Testis (tissue), 2 donors: ENCODE measurements at regions not wholly inside any gene's neighbourhood (a gene's known extent, or its start where the extent isn't known, plus 50 kb on each side); places are given as distances from the start of the nearest gene placed in this dataset.

Source experiments
- DNase-seq: peaks from one replicate; pipeline ENCODE4 v3.0.0-alpha.2; 2019
- H3K27ac ChIP-seq, 2 donors: fragments of 200-600 bp; sonication (generic); one replicate each; pipeline ENCODE4 v1.5.1; 2019
- H3K27me3 ChIP-seq: fragments of 200-600 bp; sonication (generic); one replicate; pipeline ENCODE4 v1.5.1; 2019
- H3K36me3 ChIP-seq: fragments of 200-600 bp; sonication (generic); one replicate; pipeline ENCODE4 v1.5.1; 2017; ENCODE audit warnings: low read depth; ENCODE audit errors: missing control alignments
- H3K4me1 ChIP-seq: fragments of 200-600 bp; sonication (generic); one replicate; pipeline ENCODE4 v1.5.1; 2019
- H3K4me3 ChIP-seq, 2 donors: fragments of 200-600 bp; sonication (generic); one replicate each; pipeline ENCODE4 v1.5.1; 2017 to 2019
- H3K9me3 ChIP-seq: fragments of 200-600 bp; sonication (generic); one replicate; pipeline ENCODE4 v1.5.1; 2017
- CTCF ChIP-seq, 3 experiments: fragments of 450-650 bp in 2 of 3; fragments of 200-600 bp in 1 of 3; sonication (generic) in 1 of 3; IDR thresholded peaks; one replicate each; pipeline ENCODE4 v1.5.1; 2016 to 2019; ENCODE audit warnings: antibody characterized with exemption in 3 of 3, mild to moderate bottlenecking in 2 of 3, moderate library complexity in 1 of 3
- POLR2A ChIP-seq: fragments of 450-650 bp; IDR thresholded peaks from one replicate; pipeline ENCODE4 v1.6.1; 2017; ENCODE audit warnings: antibody characterized with exemption, mild to moderate bottlenecking, moderate library complexity
- WGBS, 2 donors: methylation state at CpG; one replicate each; pipeline ENCODE4 v1.1.5; 2018; 5-methylcytosine and 5-hydroxymethylcytosine counted together
- intact Hi-C: fragments of 100-400 bp; cut with DNase I; formaldehyde crosslinking; loops from one replicate; pipeline ENCODE4 v1.15.1; 2023; ENCODE audit warnings: low total_unique reads

GRCh38 chr1:234920843-234921140, 207.8 kb downstream of the TOMM20 start:
- Histone ChIP-seq H3K9me3 (no peaks in the 10 kb centered on the region), H3K27ac (no peak overlapping the region), H3K36me3 (no peaks in the 10 kb centered on the region), H3K4me1 (peaks cover 25% of the 10 kb centered on the region), H3K4me3 (no peak overlapping the region), H3K27me3 (no peaks in the 10 kb centered on the region)
- DNase-seq = no peak
- WGBS, 2 donors = 66 to 72% methylated on average over 4 of the region's 4 CpGs
- TF ChIP-seq CTCF (IDR thresholded peaks at IDR 0.05) (no peak), POLR2A (no peak)
- intact Hi-C loops = no loop called here

- intact Hi-C loops = no loop called here
- H3K27me3 ChIP-seq = no peaks in the 10 kb centered on the region
- no peaks in the 10 kb centered on the region for H3K36me3 ChIP-seq
- no peak overlapping the region for H3K4me3 ChIP-seq
- no peaks in the 10 kb centered on the region for H3K9me3 ChIP-seq
- peak overlapping the region in 1 of 2 donors; percentile 64 for H3K27ac ChIP-seq
- 78 to 82% methylated on average over 8 of the region's 8 CpGs for WGBS, 2 donors
- peaks cover 24% of the 10 kb centered on the region for H3K4me1 ChIP-seq
- DNase-seq = no peak
- TF ChIP-seq POLR2A = no peak
- no peak for TF ChIP-seq CTCF (IDR thresholded peaks at IDR 0.05)
Observed at GRCh38 chr1:234920136-234920842, 208.3 kb downstream of the TOMM20 start.

- Histone ChIP-seq H3K27me3 (no peaks in the 10 kb centered on the region), H3K4me1 (peaks cover 24% of the 10 kb centered on the region), H3K36me3 (no peaks in the 10 kb centered on the region), H3K27ac (peak overlapping the region; percentile 37 to 64), H3K9me3 (no peaks in the 10 kb centered on the region), H3K4me3 (no peak overlapping the region)
- intact Hi-C loops = no loop called here
- WGBS, 2 donors = 62 to 81% methylated on average over 13 to 15 of the region's 15 CpGs
- peak; percentile 51 for DNase-seq
- TF ChIP-seq POLR2A (no peak), CTCF (IDR thresholded peaks at IDR 0.05) (no peak)
Observed at GRCh38 chr1:234918961-234919761, 209.5 kb downstream of the TOMM20 start.

GRCh38 chr1:234918181-234918841, 210.3 kb downstream of the TOMM20 start:
- no peak for TF ChIP-seq POLR2A
- no peak for TF ChIP-seq CTCF (IDR thresholded peaks at IDR 0.05)
- WGBS, 2 donors = 56 to 57% methylated on average over 17 of the region's 17 CpGs
- H3K27me3 ChIP-seq = no peaks in the 10 kb centered on the region
- intact Hi-C loops = no loop called here
- H3K9me3 ChIP-seq = no peaks in the 10 kb centered on the region
- H3K4me3 ChIP-seq = no peak overlapping the region
- H3K27ac ChIP-seq = peak overlapping the region; percentile 37 to 63
- DNase-seq = no peak
- H3K4me1 ChIP-seq = peaks cover 24% of the 10 kb centered on the region
- H3K36me3 ChIP-seq = no peaks in the 10 kb centered on the region
